ENCODE measurements at regions not wholly inside any gene's neighbourhood (a gene's known extent, or its start where the extent isn't known, plus 50 kb on each side); places are given as distances from the start of the nearest gene placed in this dataset.

GRCh38 chr15:92797168-92798052, 102.7 kb upstream of the CHD2 start:
- no TSS peak for BruUV-seq (replicated peaks)
- WGBS (ENCODE audit: insufficient coverage, insufficient replicate concordance, low lambda C conversion rate, missing lambda C conversion rate) = 66% methylated on average over 11 of the region's 12 CpGs
- SMC1A ChIA-PET (ENCODE audit: uncharacterized antibody, unreplicated experiment) = interaction anchor here (0.7 to 5.0 kb wide), 29 partner anchors 9 to 233 kb away, joined by 3 to 41 read pairs (median 5); partner anchors contain the start of gene CHD2
- Histone ChIP-seq H3K4me3 (no peak overlapping the region), H3K9me3 (replicated peaks; ENCODE audit: control insufficient read depth, insufficient read depth, low read length) (no peaks in the 10 kb centered on the region), H3K36me3 (ENCODE audit: control insufficient read depth in 2 of 2, insufficient read depth in 2 of 2, low read length in 1 of 2) (no peaks in the 10 kb centered on the region), H3K9ac (ENCODE audit: control insufficient read depth, insufficient read depth, low read length) (no peak overlapping the region), H3K27me3 (replicated peaks in 1 of 2; ENCODE audit: control insufficient read depth in 2 of 2, insufficient read depth in 2 of 2, low read length in 1 of 2) (no peaks in the 10 kb centered on the region; a peak in 1 of 4 replicates), H3K4me2 (ENCODE audit: control insufficient read depth, insufficient read depth) (no peak overlapping the region), H3K4me1 (ENCODE audit: control insufficient read depth, insufficient read depth, low read length) (no peaks in the 10 kb centered on the region), H3K79me2 (ENCODE audit: control insufficient read depth, insufficient read depth, low read length) (no peaks in the 10 kb centered on the region; the same call in 1 of the 2 replicates), H4K20me1 (ENCODE audit: control insufficient read depth, insufficient read depth) (no peaks in the 10 kb centered on the region), H2AFZ (ENCODE audit: control insufficient read depth, low read depth, low read length) (peak overlapping the region; percentile 27; the same call in 1 of the 2 replicates), H3K27ac (ENCODE audit: control insufficient read depth, insufficient read depth) (no peak overlapping the region)
- peak; percentile 93 for ATAC-seq
- intact Hi-C loops (cut with micrococcal nuclease; ENCODE audit: unreplicated experiment) (loop anchor here (1.0 to 10.0 kb wide), 3 partner anchors 121 to 237 kb away; no protein-coding TSS in a partner anchor), in situ Hi-C loops (cut with MboI) (loop anchor here (10.0 to 25.0 kb wide), 2 partner anchors 197 to 1315 kb away; no protein-coding TSS in a partner anchor)
- CTCF ChIA-PET = interaction anchor here (0.6 to 5.0 kb wide), 42 partner anchors 9 to 1322 kb away, joined by 3 to 126 read pairs (median 5); no protein-coding TSS in a partner anchor
- POLR2A ChIA-PET = interaction anchor here (0.6 to 1.6 kb wide), 5 partner anchors 13 to 434 kb away, joined by 3 to 4 read pairs (median 3); partner anchors contain the start of gene CHD2
- RAD21 ChIA-PET (ENCODE audit: unreplicated experiment) = interaction anchor here (0.6 to 3.8 kb wide), 32 partner anchors 8 to 803 kb away, joined by 3 to 29 read pairs (median 4); partner anchors contain the start of gene CHD2
- DNase-seq (ENCODE audit: low read depth, low spot score) = peak; percentile 40
- FAIRE-seq = peak; percentile 96
- TF ChIP-seq CTCF (IDR thresholded peaks at IDR 0.05 in 2 of 3, conservative IDR thresholded peaks at IDR 0.05 in 1 of 3; ENCODE audit: control insufficient read depth in 2 of 3, extremely low read depth in 1 of 3, insufficient read depth in 1 of 3, low read depth in 3 of 3, low read length in 3 of 3) (peak; percentile 51 to 69 (median 65); a peak in 5 of 6 replicates), CUX1 (IDR thresholded peaks at IDR 0.05; ENCODE audit: insufficient replicate concordance, low read depth, low read length) (no peak), RELA (IDR thresholded peaks at IDR 0.05; ENCODE audit: borderline replicate concordance, partially characterized antibody) (peak; percentile 41), EZH2 (IDR thresholded peaks at IDR 0.05; ENCODE audit: borderline replicate concordance, control insufficient read depth, low read depth, low read length) (no peak), SKIL (IDR thresholded peaks at IDR 0.05; ENCODE audit: low read depth, poor library complexity, severe bottlenecking) (no peak), SMC3 (IDR thresholded peaks at IDR 0.05; ENCODE audit: borderline replicate concordance, low read length) (peak; percentile 65), RAD21 (IDR thresholded peaks at IDR 0.05; ENCODE audit: insufficient read depth, low read depth, low read length) (peak; percentile 64), SRF (IDR thresholded peaks at IDR 0.05; ENCODE audit: low read depth in 2 of 2, low read length in 2 of 2) (no peak), HDGF (IDR thresholded peaks at IDR 0.05) (peak; percentile 48; the same call in 1 of the 2 replicates), NFIC (IDR thresholded peaks at IDR 0.05; ENCODE audit: low read depth, low read length) (no peak), ESRRA (IDR thresholded peaks at IDR 0.05; ENCODE audit: low read length) (no peak)
